HEK293 (cell line): ENCODE measurements at regions not wholly inside any gene's neighbourhood (a gene's known extent, or its start where the extent isn't known, plus 50 kb on each side); places are given as distances from the start of the nearest gene placed in this dataset.

ENCODE experiments used
- CTCF ChIA-PET: fragments of 350-600 bp; formaldehyde crosslinking; extraction: SDS; loops from one replicate; lab custom pipeline; 2021; ENCODE audit warnings: antibody characterized with exemption; lab: Yijun Ruan, JAX
- POLR2A ChIA-PET: fragments of 300-600 bp; formaldehyde crosslinking; extraction: SDS; loops from one replicate; lab custom pipeline; 2020; ENCODE audit warnings: antibody characterized with exemption, inconsistent platforms; lab: Yijun Ruan, JAX
- H3K27ac ChIP-seq: fragments of 200-500 bp; sonication (Bioruptor generic); 2 replicates; pipeline ENCODE4 v1.5.1; 2014; ENCODE audit warnings: low read depth, low read length, control low read depth, inconsistent platforms; ENCODE audit errors: extremely low read depth
- H3K36me3 ChIP-seq, 2 experiments: fragments of 200-500 bp in 1 of 2; sonication (Bioruptor generic) in 1 of 2; 1 replicate in 1 of 2; 2 replicates in 1 of 2; pipeline ENCODE4 v1.5.1; 2014 to 2017; ENCODE audit warnings: inconsistent platforms in 2 of 2, low read length in 2 of 2; ENCODE audit not compliant: control insufficient read depth in 2 of 2, insufficient read depth in 1 of 2
- H3K4me1 ChIP-seq: fragments of 200-500 bp; sonication (Bioruptor generic); 2 replicates; pipeline ENCODE4 v1.5.1; 2014; ENCODE audit warnings: mild to moderate bottlenecking, low read length, inconsistent platforms; ENCODE audit not compliant: control insufficient read depth, insufficient read depth
- H3K4me3 ChIP-seq: 2 replicates; pipeline ENCODE4 v1.5.1; 2011; ENCODE audit warnings: low read depth, mild to moderate bottlenecking, control low read depth, low read length, moderate library complexity
- H3K9me3 ChIP-seq: fragments of 200-500 bp; sonication (Bioruptor generic); 2 replicates; pipeline ENCODE4 v1.5.1; 2014; ENCODE audit warnings: low read depth, low read length, inconsistent platforms; ENCODE audit not compliant: control insufficient read depth, insufficient read depth
- ATF2 ChIP-seq: fragments of 450-650 bp; formaldehyde crosslinking; IDR thresholded peaks from 2 replicates; pipeline ENCODE4 v1.5.1; 2016; ENCODE audit warnings: missing biosample characterization, missing genetic modification characterization, low read depth
- KLF1 ChIP-seq: fragments of 450-650 bp; formaldehyde crosslinking; IDR thresholded peaks from 2 replicates; pipeline ENCODE4 v1.5.1; 2016; ENCODE audit warnings: missing biosample characterization, missing genetic modification characterization
- KLF10 ChIP-seq: fragments of 450-650 bp; IDR thresholded peaks from 2 replicates; pipeline ENCODE4 v1.5.1; 2018; ENCODE audit warnings: missing biosample characterization, mild to moderate bottlenecking, missing genetic modification characterization
- SETDB1 ChIP-seq: IDR thresholded peaks from one replicate; pipeline ENCODE4 v1.6.1; 2017; ENCODE audit warnings: mild to moderate bottlenecking, low read length, moderate library complexity, mixed read lengths; ENCODE audit not compliant: insufficient read length
- ZBTB26 ChIP-seq: fragments of 450-650 bp; formaldehyde crosslinking; optimal IDR thresholded peaks from 2 replicates; pipeline ENCODE3; 2016; ENCODE audit warnings: missing biosample characterization, mild to moderate bottlenecking, missing genetic modification characterization
- ZFP37 ChIP-seq: fragments of 450-650 bp; formaldehyde crosslinking; IDR thresholded peaks from 2 replicates; pipeline ENCODE4 v1.5.1; 2016; ENCODE audit warnings: missing biosample characterization, missing genetic modification characterization
- ZNF121 ChIP-seq: fragments of 450-650 bp; formaldehyde crosslinking; IDR thresholded peaks from 2 replicates; pipeline ENCODE4 v1.5.1; 2016; ENCODE audit warnings: missing biosample characterization, missing genetic modification characterization
- ZNF174 ChIP-seq: fragments of 450-650 bp; formaldehyde crosslinking; IDR thresholded peaks from 2 replicates; pipeline ENCODE4 v1.5.0; 2017; ENCODE audit warnings: missing biosample characterization, mild to moderate bottlenecking, missing genetic modification characterization
- ZNF23 ChIP-seq: fragments of 450-650 bp; formaldehyde crosslinking; IDR thresholded peaks from 2 replicates; pipeline ENCODE4 v1.5.1; 2016; ENCODE audit warnings: missing biosample characterization, missing genetic modification characterization, borderline replicate concordance
- ZNF449 ChIP-seq: fragments of 450-650 bp; formaldehyde crosslinking; IDR thresholded peaks from 2 replicates; pipeline ENCODE4 v1.5.1; 2017; ENCODE audit warnings: missing biosample characterization, mild to moderate bottlenecking, missing genetic modification characterization, moderate library complexity
- ZNF473 ChIP-seq: fragments of 450-650 bp; formaldehyde crosslinking; IDR thresholded peaks from 2 replicates; pipeline ENCODE4 v1.5.1; 2017; ENCODE audit warnings: missing biosample characterization, missing genetic modification characterization
- ZNF549 ChIP-seq: fragments of 450-650 bp; IDR thresholded peaks from 2 replicates; pipeline ENCODE4 v1.5.1; 2018; ENCODE audit warnings: missing biosample characterization, missing genetic modification characterization, mild to moderate bottlenecking, inconsistent platforms, moderate library complexity
- ZNF600 ChIP-seq: fragments of 450-650 bp; formaldehyde crosslinking; IDR thresholded peaks from 2 replicates; pipeline ENCODE4 v1.5.1; 2016; ENCODE audit warnings: missing biosample characterization, missing genetic modification characterization
- ZNF624 ChIP-seq: fragments of 450-650 bp; formaldehyde crosslinking; IDR thresholded peaks from 2 replicates; pipeline ENCODE4 v1.5.1; 2017; ENCODE audit warnings: missing biosample characterization, missing genetic modification characterization
- ZNF629 ChIP-seq: fragments of 450-650 bp; formaldehyde crosslinking; IDR thresholded peaks from 2 replicates; pipeline ENCODE4 v1.5.1; 2017; ENCODE audit warnings: missing biosample characterization, missing genetic modification characterization
- ZNF677 ChIP-seq: fragments of 450-650 bp; IDR thresholded peaks from 2 replicates; pipeline ENCODE4 v1.5.0; 2018; ENCODE audit warnings: missing biosample characterization, mild to moderate bottlenecking, missing genetic modification characterization, moderate library complexity
- TF ChIP-seq, protein P1 (sequence below): sonication (generic); formaldehyde crosslinking; IDR thresholded peaks from 2 replicates; pipeline ENCODE4 v1.8.1; 2022; ENCODE audit warnings: mild to moderate bottlenecking, moderate library complexity, missing genetic modification reagents
- TF ChIP-seq, protein P2 (sequence below): fragments of 450-650 bp; formaldehyde crosslinking; IDR thresholded peaks from 2 replicates; pipeline ENCODE4 v1.5.1; 2016; ENCODE audit warnings: missing biosample characterization, missing genetic modification characterization
- TF ChIP-seq, protein P3 (sequence below): fragments of 450-650 bp; formaldehyde crosslinking; IDR thresholded peaks from 2 replicates; pipeline ENCODE4 v1.5.1; 2016; ENCODE audit warnings: missing biosample characterization, missing genetic modification characterization
- TF ChIP-seq, protein P4 (sequence below): fragments of 450-650 bp; formaldehyde crosslinking; IDR thresholded peaks from 2 replicates; pipeline ENCODE4 v1.5.1; 2016; ENCODE audit warnings: missing biosample characterization, missing genetic modification characterization, borderline replicate concordance

GRCh38 chr2:107545066-107545465 lies 281.6 kb upstream of the RGPD4 start:
- ChIA-PET POLR2A (no interaction called here), CTCF (no interaction called here)
- Histone ChIP-seq H3K4me1 (no peaks in the 10 kb centered on the region), H3K36me3 (no peaks in the 10 kb centered on the region), H3K27ac (no peak overlapping the region), H3K9me3 (no peaks in the 10 kb centered on the region), H3K4me3 (no peak overlapping the region)
- TF ChIP-seq ZNF23 (tag by site-specific recombination) = no peak
- TF ChIP-seq ZNF629 (tag by site-specific recombination) = no peak
- no peak for TF ChIP-seq ZNF624
- TF ChIP-seq KLF1 (tag by site-specific recombination) = no peak
- TF ChIP-seq KLF10 (tag by site-specific recombination) = no peak
- no peak for TF ChIP-seq ZNF473 (tag by site-specific recombination)
- no peak for TF ChIP-seq ZNF174 (tag by site-specific recombination)
- TF ChIP-seq, protein P1, sequence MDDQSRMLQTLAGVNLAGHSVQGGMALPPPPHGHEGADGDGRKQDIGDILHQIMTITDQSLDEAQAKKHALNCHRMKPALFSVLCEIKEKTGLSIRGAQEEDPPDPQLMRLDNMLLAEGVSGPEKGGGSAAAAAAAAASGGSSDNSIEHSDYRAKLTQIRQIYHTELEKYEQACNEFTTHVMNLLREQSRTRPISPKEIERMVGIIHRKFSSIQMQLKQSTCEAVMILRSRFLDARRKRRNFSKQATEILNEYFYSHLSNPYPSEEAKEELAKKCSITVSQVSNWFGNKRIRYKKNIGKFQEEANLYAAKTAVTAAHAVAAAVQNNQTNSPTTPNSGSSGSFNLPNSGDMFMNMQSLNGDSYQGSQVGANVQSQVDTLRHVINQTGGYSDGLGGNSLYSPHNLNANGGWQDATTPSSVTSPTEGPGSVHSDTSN = no peak
- TF ChIP-seq ZBTB26 = no peak
- TF ChIP-seq, protein P2, sequence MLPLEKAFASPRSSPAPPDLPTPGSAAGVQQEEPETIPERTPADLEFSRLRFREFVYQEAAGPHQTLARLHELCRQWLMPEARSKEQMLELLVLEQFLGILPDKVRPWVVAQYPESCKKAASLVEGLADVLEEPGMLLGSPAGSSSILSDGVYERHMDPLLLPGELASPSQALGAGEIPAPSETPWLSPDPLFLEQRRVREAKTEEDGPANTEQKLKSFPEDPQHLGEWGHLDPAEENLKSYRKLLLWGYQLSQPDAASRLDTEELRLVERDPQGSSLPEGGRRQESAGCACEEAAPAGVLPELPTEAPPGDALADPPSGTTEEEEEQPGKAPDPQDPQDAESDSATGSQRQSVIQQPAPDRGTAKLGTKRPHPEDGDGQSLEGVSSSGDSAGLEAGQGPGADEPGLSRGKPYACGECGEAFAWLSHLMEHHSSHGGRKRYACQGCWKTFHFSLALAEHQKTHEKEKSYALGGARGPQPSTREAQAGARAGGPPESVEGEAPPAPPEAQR (tag by site-specific recombination) = no peak
- TF ChIP-seq ATF2 (tag by site-specific recombination) = no peak
- TF ChIP-seq ZFP37 (tag by site-specific recombination) = no peak
- no peak for TF ChIP-seq SETDB1
- no peak for TF ChIP-seq ZNF677
- TF ChIP-seq, protein P3, sequence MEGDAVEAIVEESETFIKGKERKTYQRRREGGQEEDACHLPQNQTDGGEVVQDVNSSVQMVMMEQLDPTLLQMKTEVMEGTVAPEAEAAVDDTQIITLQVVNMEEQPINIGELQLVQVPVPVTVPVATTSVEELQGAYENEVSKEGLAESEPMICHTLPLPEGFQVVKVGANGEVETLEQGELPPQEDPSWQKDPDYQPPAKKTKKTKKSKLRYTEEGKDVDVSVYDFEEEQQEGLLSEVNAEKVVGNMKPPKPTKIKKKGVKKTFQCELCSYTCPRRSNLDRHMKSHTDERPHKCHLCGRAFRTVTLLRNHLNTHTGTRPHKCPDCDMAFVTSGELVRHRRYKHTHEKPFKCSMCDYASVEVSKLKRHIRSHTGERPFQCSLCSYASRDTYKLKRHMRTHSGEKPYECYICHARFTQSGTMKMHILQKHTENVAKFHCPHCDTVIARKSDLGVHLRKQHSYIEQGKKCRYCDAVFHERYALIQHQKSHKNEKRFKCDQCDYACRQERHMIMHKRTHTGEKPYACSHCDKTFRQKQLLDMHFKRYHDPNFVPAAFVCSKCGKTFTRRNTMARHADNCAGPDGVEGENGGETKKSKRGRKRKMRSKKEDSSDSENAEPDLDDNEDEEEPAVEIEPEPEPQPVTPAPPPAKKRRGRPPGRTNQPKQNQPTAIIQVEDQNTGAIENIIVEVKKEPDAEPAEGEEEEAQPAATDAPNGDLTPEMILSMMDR (tag by site-specific recombination) = no peak
- no peak for TF ChIP-seq ZNF549 (tag by site-specific recombination)
- no peak for TF ChIP-seq ZNF600 (tag by site-specific recombination)
- TF ChIP-seq, protein P4, sequence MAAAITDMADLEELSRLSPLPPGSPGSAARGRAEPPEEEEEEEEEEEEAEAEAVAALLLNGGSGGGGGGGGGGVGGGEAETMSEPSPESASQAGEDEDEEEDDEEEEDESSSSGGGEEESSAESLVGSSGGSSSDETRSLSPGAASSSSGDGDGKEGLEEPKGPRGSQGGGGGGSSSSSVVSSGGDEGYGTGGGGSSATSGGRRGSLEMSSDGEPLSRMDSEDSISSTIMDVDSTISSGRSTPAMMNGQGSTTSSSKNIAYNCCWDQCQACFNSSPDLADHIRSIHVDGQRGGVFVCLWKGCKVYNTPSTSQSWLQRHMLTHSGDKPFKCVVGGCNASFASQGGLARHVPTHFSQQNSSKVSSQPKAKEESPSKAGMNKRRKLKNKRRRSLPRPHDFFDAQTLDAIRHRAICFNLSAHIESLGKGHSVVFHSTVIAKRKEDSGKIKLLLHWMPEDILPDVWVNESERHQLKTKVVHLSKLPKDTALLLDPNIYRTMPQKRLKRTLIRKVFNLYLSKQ (tag by site-specific recombination) = no peak

DNA sequence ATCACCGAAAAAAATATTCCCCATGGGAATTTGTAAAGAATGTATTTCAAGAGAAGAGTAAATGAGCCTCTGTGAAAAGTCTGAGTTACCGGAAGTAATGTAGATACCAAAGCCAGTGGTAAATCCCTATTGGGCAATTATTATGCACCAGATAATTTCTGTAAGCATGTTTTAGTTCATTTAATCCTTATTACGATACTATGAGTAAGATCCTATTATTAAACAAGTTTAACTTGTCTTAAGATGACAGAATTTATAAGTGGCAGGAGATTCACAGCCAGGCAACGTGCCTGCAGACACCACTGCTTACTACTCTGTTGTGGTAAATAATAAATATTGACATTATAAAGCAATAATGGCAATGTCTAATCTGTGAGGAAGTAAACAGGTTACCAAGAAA lies 280.8 kb upstream of the RGPD4 start:
- ChIA-PET POLR2A (no interaction called here), CTCF (no interaction called here)
- Histone ChIP-seq H3K4me1 (no peaks in the 10 kb centered on the region), H3K4me3 (no peak overlapping the region), H3K9me3 (no peaks in the 10 kb centered on the region), H3K36me3 (no peaks in the 10 kb centered on the region), H3K27ac (no peak overlapping the region)
- TF ChIP-seq KLF1 (tag by site-specific recombination) (no peak), ZNF449 (no peak), ZNF121 (tag by site-specific recombination) (no peak)
